Caco-2 (cell line): ENCODE measurements at regions not wholly inside any gene's neighbourhood (a gene's known extent, or its start where the extent isn't known, plus 50 kb on each side); places are given as distances from the start of the nearest gene placed in this dataset.

ENCODE experiments used
- BruUV-seq: library from RNA; stranded (reverse); fragments of 400-500 nt; replicated peaks from 2 replicates; lab custom pipeline; 2021; lab: Mats Ljungman, UMichigan
- CTCF ChIA-PET: fragments of 300-600 bp; sonication (Branson Sonifier 250); formaldehyde crosslinking; loops from one replicate; lab custom pipeline; 2022; ENCODE audit warnings: antibody characterized with exemption; lab: Charles Lee
- POLR2A ChIA-PET: fragments of 300-600 bp; sonication (Branson Sonifier 250); formaldehyde crosslinking; loops from one replicate; lab custom pipeline; 2022; ENCODE audit warnings: antibody characterized with exemption; lab: Charles Lee
- DNase-seq, 2 experiments: peaks; one replicate each; pipeline versions ENCODE4 v3.0.0 to v3.0.0-alpha.2; 2020 to 2022
- H3K27me3 ChIP-seq: replicated peaks from 2 replicates; pipeline ENCODE4 v1.6.0; 2011; ENCODE audit warnings: low read length; ENCODE audit not compliant: control insufficient read depth, insufficient read depth
- H3K36me3 ChIP-seq: 2 replicates; pipeline ENCODE4 v1.5.1; 2011; ENCODE audit warnings: low read length; ENCODE audit not compliant: control insufficient read depth, insufficient read depth
- H3K4me1 ChIP-seq: fragments of 250-450 bp; sonication (Bioruptor Pico); 2 replicates; pipeline ENCODE4 v1.5.1; 2020; ENCODE audit warnings: mild to moderate bottlenecking
- H3K4me3 ChIP-seq: 2 replicates; pipeline ENCODE4 v1.5.1; 2011; ENCODE audit warnings: low read depth, mild to moderate bottlenecking, control low read depth, low read length
- H3K9me3 ChIP-seq: fragments of 250-450 bp; sonication (Bioruptor Pico); 2 replicates; pipeline ENCODE4 v1.5.1; 2020; ENCODE audit warnings: mild to moderate bottlenecking, moderate library complexity
- H3K27ac Mint-ChIP-seq: one replicate; pipeline ENCODE4 v1.8.0; 2022; ENCODE audit warnings: mixed read lengths; ENCODE audit not compliant: unreplicated experiment
- H3K27me3 Mint-ChIP-seq: one replicate; pipeline ENCODE4 v1.8.0; 2022; ENCODE audit warnings: mixed read lengths; ENCODE audit not compliant: insufficient read depth, unreplicated experiment
- H3K36me3 Mint-ChIP-seq: one replicate; pipeline ENCODE4 v1.8.0; 2022; ENCODE audit warnings: mild to moderate bottlenecking, mixed read lengths; ENCODE audit not compliant: insufficient read depth, unreplicated experiment
- H3K4me1 Mint-ChIP-seq: one replicate; pipeline ENCODE4 v1.8.0; 2022; ENCODE audit warnings: low read depth, mixed read lengths; ENCODE audit not compliant: unreplicated experiment
- H3K4me3 Mint-ChIP-seq: one replicate; pipeline ENCODE4 v1.8.0; 2022; ENCODE audit warnings: mild to moderate bottlenecking, moderate library complexity, mixed read lengths; ENCODE audit not compliant: unreplicated experiment
- H3K9me3 Mint-ChIP-seq: one replicate; pipeline ENCODE4 v1.8.0; 2022; ENCODE audit warnings: mixed read lengths; ENCODE audit not compliant: unreplicated experiment
- CTCF ChIP-seq, 2 experiments: fragments of 200-600 bp in 1 of 2; IDR thresholded peaks; 1 replicate in 1 of 2; 2 replicates in 1 of 2; pipeline versions ENCODE4 v1.5.1 to v1.8.0; 2011 to 2022; ENCODE audit warnings: antibody characterized with exemption in 1 of 2, control low read depth in 1 of 2, inconsistent platforms in 1 of 2, low read depth in 1 of 2, low read length in 1 of 2, mild to moderate bottlenecking in 1 of 2, moderate library complexity in 1 of 2; ENCODE audit not compliant: insufficient read depth in 1 of 2, severe bottlenecking in 1 of 2, unreplicated experiment in 1 of 2
- intact Hi-C: fragments of 100-400 bp; cut with micrococcal nuclease; formaldehyde crosslinking; loops from one replicate; pipeline ENCODE4 v1.10.0; 2022; ENCODE audit not compliant: unreplicated experiment

GRCh38 chr4:187069398-187069797 lies 345.7 kb upstream of the FAT1 start:
- BruUV-seq = no TSS peak
- Histone ChIP-seq H3K27me3 (no peaks in the 10 kb centered on the region; the same call in 1 of the 2 replicates), H3K9me3 (no peaks in the 10 kb centered on the region), H3K4me1 (no peaks in the 10 kb centered on the region), H3K36me3 (no peaks in the 10 kb centered on the region), H3K4me3 (no peak overlapping the region)
- no peak for DNase-seq
- no peak overlapping the region for H3K4me3 Mint-ChIP-seq
- peaks cover 8% of the 10 kb centered on the region for H3K27me3 Mint-ChIP-seq
- H3K4me1 Mint-ChIP-seq = no peaks in the 10 kb centered on the region
- intact Hi-C loops = no loop called here
- no peaks in the 10 kb centered on the region for H3K36me3 Mint-ChIP-seq
- TF ChIP-seq CTCF (IDR thresholded peaks at IDR 0.05; ENCODE audit: insufficient read depth in 1 of 2, low read depth in 1 of 2, low read length in 1 of 2, severe bottlenecking in 1 of 2, unreplicated experiment in 1 of 2) = no peak
- H3K27ac Mint-ChIP-seq = no peak overlapping the region
- ChIA-PET CTCF (no interaction called here), POLR2A (no interaction called here)
- H3K9me3 Mint-ChIP-seq = no peaks in the 10 kb centered on the region

- H3K27me3 Mint-ChIP-seq = peaks cover 8% of the 10 kb centered on the region
- H3K9me3 Mint-ChIP-seq = no peaks in the 10 kb centered on the region
- ChIA-PET CTCF (no interaction called here), POLR2A (no interaction called here)
- no peaks in the 10 kb centered on the region for H3K36me3 Mint-ChIP-seq
- H3K4me3 ChIP-seq = no peak overlapping the region
- intact Hi-C loops = no loop called here
- H3K27ac Mint-ChIP-seq = no peak overlapping the region
- no peaks in the 10 kb centered on the region for H3K9me3 ChIP-seq
- no peak overlapping the region for H3K4me3 Mint-ChIP-seq
- DNase-seq = no peak
- H3K36me3 ChIP-seq = no peaks in the 10 kb centered on the region
- no peaks in the 10 kb centered on the region for H3K4me1 ChIP-seq
- H3K4me1 Mint-ChIP-seq = no peaks in the 10 kb centered on the region
- no peak for TF ChIP-seq CTCF (IDR thresholded peaks at IDR 0.05; ENCODE audit: insufficient read depth in 1 of 2, low read depth in 1 of 2, low read length in 1 of 2, severe bottlenecking in 1 of 2, unreplicated experiment in 1 of 2)
- BruUV-seq = no TSS peak
- no peaks in the 10 kb centered on the region; the same call in 1 of the 2 replicates for H3K27me3 ChIP-seq
These were observed 346.5 kb upstream of the FAT1 start for GRCh38 chr4:187070158-187070557.

GRCh38 chr4:187070740-187071139 lies 347.1 kb upstream of the FAT1 start:
- no peaks in the 10 kb centered on the region for H3K9me3 ChIP-seq
- no TSS peak for BruUV-seq
- no peaks in the 10 kb centered on the region for H3K4me1 ChIP-seq
- no peak overlapping the region for H3K4me3 ChIP-seq
- no peak for DNase-seq
- H3K27me3 ChIP-seq = no peaks in the 10 kb centered on the region; the same call in 1 of the 2 replicates
- Mint-ChIP-seq H3K27ac (no peak overlapping the region), H3K4me1 (no peaks in the 10 kb centered on the region), H3K27me3 (peaks cover 11% of the 10 kb centered on the region), H3K9me3 (no peaks in the 10 kb centered on the region), H3K36me3 (no peaks in the 10 kb centered on the region), H3K4me3 (no peak overlapping the region)
- intact Hi-C loops = no loop called here
- CTCF ChIA-PET = no interaction called here
- no peaks in the 10 kb centered on the region for H3K36me3 ChIP-seq
- TF ChIP-seq CTCF (IDR thresholded peaks at IDR 0.05; ENCODE audit: insufficient read depth in 1 of 2, low read depth in 1 of 2, low read length in 1 of 2, severe bottlenecking in 1 of 2, unreplicated experiment in 1 of 2) = no peak
- POLR2A ChIA-PET = no interaction called here
